IPS-18a (cell line): ENCODE measurements at regions not wholly inside any gene's neighbourhood (a gene's known extent, or its start where the extent isn't known, plus 50 kb on each side); places are given as distances from the start of the nearest gene placed in this dataset.

Experiments
- H3K27ac ChIP-seq: one replicate; pipeline ENCODE4 v1.5.1; 2013; ENCODE audit warnings: low read length
- H3K27me3 ChIP-seq: one replicate; pipeline ENCODE4 v1.6.1; 2013; ENCODE audit warnings: mild to moderate bottlenecking, low read length; ENCODE audit not compliant: control insufficient read depth, insufficient read depth
- H3K36me3 ChIP-seq: one replicate; pipeline ENCODE4 v1.6.1; 2013; ENCODE audit warnings: low read depth, low read length; ENCODE audit not compliant: control insufficient read depth
- H3K4me1 ChIP-seq: one replicate; pipeline ENCODE4 v1.6.1; 2013; ENCODE audit warnings: low read depth, low read length; ENCODE audit not compliant: control insufficient read depth
- H3K4me3 ChIP-seq: one replicate; pipeline ENCODE4 v1.5.1; 2013; ENCODE audit warnings: low read length
- H3K9ac ChIP-seq: one replicate; pipeline ENCODE4 v1.6.1; 2013; ENCODE audit warnings: mild to moderate bottlenecking, low read length, moderate library complexity
- H3K9me3 ChIP-seq: one replicate; pipeline ENCODE4 v1.6.1; 2013; ENCODE audit warnings: low read depth, low read length; ENCODE audit not compliant: control insufficient read depth

- no peaks in the 10 kb centered on the region for H3K9me3 ChIP-seq
- no peak overlapping the region for H3K9ac ChIP-seq
- H3K4me1 ChIP-seq: peaks cover 17% of the 10 kb centered on the region
- no peaks in the 10 kb centered on the region for H3K27me3 ChIP-seq
- H3K36me3 ChIP-seq: peaks cover under 1% of the 10 kb centered on the region
- H3K27ac ChIP-seq: no peak overlapping the region
- no peak overlapping the region for H3K4me3 ChIP-seq
Measured at GRCh38 chr12:124407074-124407473, 112.2 kb downstream of the RFLNA start.

- Histone ChIP-seq H3K4me1 (peaks cover 15% of the 10 kb centered on the region), H3K27me3 (no peaks in the 10 kb centered on the region), H3K9me3 (no peaks in the 10 kb centered on the region), H3K9ac (no peak overlapping the region), H3K27ac (no peak overlapping the region), H3K4me3 (no peak overlapping the region), H3K36me3 (peaks cover 8% of the 10 kb centered on the region)
Measured at GRCh38 chr12:124406043-124406442, 111.2 kb downstream of the RFLNA start.

GRCh38 chr12:124405592-124405991, 110.7 kb downstream of the RFLNA start:
- Histone ChIP-seq H3K36me3 (peaks cover 11% of the 10 kb centered on the region), H3K4me1 (peaks cover 10% of the 10 kb centered on the region), H3K27ac (no peak overlapping the region), H3K4me3 (no peak overlapping the region), H3K27me3 (no peaks in the 10 kb centered on the region), H3K9me3 (no peaks in the 10 kb centered on the region), H3K9ac (no peak overlapping the region)

GRCh38 chr12:124405151-124405550, 110.3 kb downstream of the RFLNA start:
- peaks cover 9% of the 10 kb centered on the region for H3K4me1 ChIP-seq
- no peak overlapping the region for H3K4me3 ChIP-seq
- no peak overlapping the region for H3K27ac ChIP-seq
- H3K9me3 ChIP-seq: no peaks in the 10 kb centered on the region
- H3K27me3 ChIP-seq: no peaks in the 10 kb centered on the region
- H3K36me3 ChIP-seq: peaks cover 15% of the 10 kb centered on the region
- H3K9ac ChIP-seq: no peak overlapping the region

- no peaks in the 10 kb centered on the region for H3K27me3 ChIP-seq
- no peaks in the 10 kb centered on the region for H3K9me3 ChIP-seq
- no peak overlapping the region for H3K27ac ChIP-seq
- H3K4me1 ChIP-seq: peaks cover 9% of the 10 kb centered on the region
- H3K4me3 ChIP-seq: no peak overlapping the region
- H3K9ac ChIP-seq: no peak overlapping the region
- peaks cover 17% of the 10 kb centered on the region for H3K36me3 ChIP-seq
Measured at GRCh38 chr12:124404162-124404784, 109.4 kb downstream of the RFLNA start.

GRCh38 chr12:124403273-124403672, 108.4 kb downstream of the RFLNA start:
- Histone ChIP-seq H3K4me1 (peaks cover 9% of the 10 kb centered on the region), H3K9ac (no peak overlapping the region), H3K4me3 (no peak overlapping the region), H3K27me3 (no peaks in the 10 kb centered on the region), H3K27ac (no peak overlapping the region), H3K36me3 (peaks cover 17% of the 10 kb centered on the region), H3K9me3 (no peaks in the 10 kb centered on the region)

- Histone ChIP-seq H3K27me3 (no peaks in the 10 kb centered on the region), H3K4me1 (peaks cover 9% of the 10 kb centered on the region), H3K27ac (no peak overlapping the region), H3K9me3 (no peaks in the 10 kb centered on the region), H3K4me3 (no peak overlapping the region), H3K36me3 (peaks cover 22% of the 10 kb centered on the region), H3K9ac (no peak overlapping the region)
Measured at GRCh38 chr12:124402248-124403066, 107.6 kb downstream of the RFLNA start.

- Histone ChIP-seq H3K36me3 (peaks cover 25% of the 10 kb centered on the region), H3K9me3 (no peaks in the 10 kb centered on the region), H3K9ac (no peak overlapping the region)
Measured at GRCh38 chr12:124401704-124402221, 106.9 kb downstream of the RFLNA start.

GRCh38 chr12:124400124-124400523, 105.2 kb downstream of the RFLNA start:
- no peaks in the 10 kb centered on the region for H3K27me3 ChIP-seq
- H3K9me3 ChIP-seq: no peaks in the 10 kb centered on the region
- no peak overlapping the region for H3K9ac ChIP-seq
- no peak overlapping the region for H3K4me3 ChIP-seq
- no peak overlapping the region for H3K27ac ChIP-seq
- H3K36me3 ChIP-seq: peaks cover 25% of the 10 kb centered on the region
- peaks cover 5% of the 10 kb centered on the region for H3K4me1 ChIP-seq

More at GRCh38 chr12:124401704-124402221, 106.9 kb downstream of the RFLNA start:
- H3K4me3 ChIP-seq: no peak overlapping the region
- H3K4me1 ChIP-seq: peaks cover 9% of the 10 kb centered on the region
- H3K27ac ChIP-seq: no peak overlapping the region
- no peaks in the 10 kb centered on the region for H3K27me3 ChIP-seq

GRCh38 chr12:124399622-124400021, 104.7 kb downstream of the RFLNA start:
- no peaks in the 10 kb centered on the region for H3K27me3 ChIP-seq
- peaks cover 30% of the 10 kb centered on the region for H3K36me3 ChIP-seq
- H3K9ac ChIP-seq: no peak overlapping the region
- H3K4me3 ChIP-seq: no peak overlapping the region
- peaks cover 2% of the 10 kb centered on the region for H3K4me1 ChIP-seq
- H3K9me3 ChIP-seq: no peaks in the 10 kb centered on the region
- H3K27ac ChIP-seq: no peak overlapping the region

GRCh38 chr12:124398578-124399227, 103.8 kb downstream of the RFLNA start:
- Histone ChIP-seq H3K36me3 (peaks cover 37% of the 10 kb centered on the region), H3K9me3 (no peaks in the 10 kb centered on the region), H3K27ac (no peak overlapping the region), H3K9ac (no peak overlapping the region), H3K4me3 (no peak overlapping the region), H3K4me1 (peaks cover 2% of the 10 kb centered on the region), H3K27me3 (no peaks in the 10 kb centered on the region)
